KMS-11 (cell line): ENCODE measurements at regions not wholly inside any gene's neighbourhood (a gene's known extent, or its start where the extent isn't known, plus 50 kb on each side); places are given as distances from the start of the nearest gene placed in this dataset.
"Not testable (repeated sequence)": the region's sequence is repeated elsewhere in the genome, so short reads cannot be mapped to it uniquely, and the experiment has no call there.

Source experiments
- H2AFZ ChIP-seq: fragments of 200-600 bp; sonication (generic); 2 replicates; pipeline ENCODE4 v1.6.1; 2016; ENCODE audit warnings: antibody characterized with exemption, mixed run types, low read depth
- H3K27ac ChIP-seq: fragments of 200-600 bp; sonication (generic); 2 replicates; pipeline ENCODE4 v1.6.1; 2016; ENCODE audit warnings: mild to moderate bottlenecking, mixed run types
- H3K27me3 ChIP-seq: fragments of 200-600 bp; sonication (generic); 2 replicates; pipeline ENCODE4 v1.6.1; 2017; ENCODE audit warnings: mild to moderate bottlenecking, low read depth, mixed run types, moderate library complexity; ENCODE audit not compliant: insufficient read depth
- H3K36me3 ChIP-seq: fragments of 200-600 bp; sonication (generic); 2 replicates; pipeline ENCODE4 v1.6.1; 2017; ENCODE audit warnings: mild to moderate bottlenecking, mixed run types; ENCODE audit not compliant: insufficient read depth
- H3K4me1 ChIP-seq: fragments of 200-600 bp; sonication (generic); 2 replicates; pipeline ENCODE4 v1.6.1; 2016; ENCODE audit warnings: mild to moderate bottlenecking, low read depth, mixed run types; ENCODE audit not compliant: poor library complexity, severe bottlenecking
- H3K4me2 ChIP-seq: fragments of 200-600 bp; sonication (generic); 2 replicates; pipeline ENCODE4 v1.7.0; 2016; ENCODE audit warnings: mild to moderate bottlenecking, mixed run types
- H3K4me3 ChIP-seq: fragments of 200-600 bp; sonication (generic); IDR thresholded peaks from 2 replicates; pipeline ENCODE4 v1.6.1; 2017; ENCODE audit warnings: low read depth, low read length, mixed read lengths; ENCODE audit not compliant: insufficient read depth
- H3K79me2 ChIP-seq: fragments of 200-600 bp; sonication (generic); 2 replicates; pipeline ENCODE4 v1.6.1; 2016; ENCODE audit warnings: low read depth, mixed run types; ENCODE audit not compliant: insufficient read depth
- H3K9ac ChIP-seq: fragments of 200-600 bp; sonication (generic); 2 replicates; pipeline ENCODE4 v1.6.1; 2016; ENCODE audit warnings: mild to moderate bottlenecking, mixed run types
- H4K20me1 ChIP-seq: fragments of 200-600 bp; sonication (generic); 2 replicates; pipeline ENCODE4 v1.6.1; 2016; ENCODE audit warnings: mild to moderate bottlenecking, mixed run types; ENCODE audit not compliant: insufficient read depth
- CTCF ChIP-seq: fragments of 200-600 bp; sonication (generic); conservative IDR thresholded peaks from 2 replicates; pipeline ENCODE4 v1.6.1; 2017; ENCODE audit warnings: low read depth, mild to moderate bottlenecking, antibody characterized with exemption, low read length, moderate library complexity, mixed read lengths

GRCh38 chr4:170697845-170698244 is 608.1 kb upstream of the AADAT start:
- Histone ChIP-seq H3K4me3 (no peak overlapping the region), H3K9ac (peak overlapping the region; percentile 7; the same call in 1 of the 2 replicates), H3K36me3 (no peaks in the 10 kb centered on the region), H3K4me2 (peak overlapping the region; percentile 49), H3K27me3 (no peaks in the 10 kb centered on the region), H3K4me1 (peaks cover 18% of the 10 kb centered on the region), H4K20me1 (no peaks in the 10 kb centered on the region), H3K27ac (peak overlapping the region; percentile 20; the same call in 1 of the 2 replicates), H3K79me2 (no peaks in the 10 kb centered on the region), H2AFZ (peak overlapping the region; percentile 54)
- no peak for TF ChIP-seq CTCF

GRCh38 chr4:170697045-170697444 is 607.3 kb upstream of the AADAT start:
- H3K4me2 ChIP-seq = peak overlapping the region; percentile 49; the same call in 1 of the 2 replicates
- H3K4me1 ChIP-seq = peaks cover 18% of the 10 kb centered on the region
- no peak for TF ChIP-seq CTCF
- H3K79me2 ChIP-seq = no peaks in the 10 kb centered on the region
- no peak overlapping the region; the same call in 1 of the 2 replicates for H3K27ac ChIP-seq
- H3K4me3 ChIP-seq = no peak overlapping the region
- H2AFZ ChIP-seq = peak overlapping the region; percentile 54; the same call in 1 of the 2 replicates
- no peaks in the 10 kb centered on the region for H4K20me1 ChIP-seq
- H3K36me3 ChIP-seq = no peaks in the 10 kb centered on the region
- no peaks in the 10 kb centered on the region for H3K27me3 ChIP-seq
- no peak overlapping the region for H3K9ac ChIP-seq

- Histone ChIP-seq H4K20me1 (no peaks in the 10 kb centered on the region), H3K36me3 (no peaks in the 10 kb centered on the region), H3K9ac (no peak overlapping the region), H3K27me3 (no peaks in the 10 kb centered on the region), H3K4me2 (no peak overlapping the region), H3K4me3 (no peak overlapping the region), H3K79me2 (no peaks in the 10 kb centered on the region), H3K27ac (no peak overlapping the region), H3K4me1 (no peaks in the 10 kb centered on the region), H2AFZ (no peak overlapping the region)
- no peak for TF ChIP-seq CTCF
These were observed 601.4 kb upstream of the AADAT start for GRCh38 chr4:170691168-170691567.

- H4K20me1 ChIP-seq = no peaks in the 10 kb centered on the region
- H3K36me3 ChIP-seq = no peaks in the 10 kb centered on the region
- no peaks in the 10 kb centered on the region for H3K79me2 ChIP-seq
- H3K9ac ChIP-seq = no peak overlapping the region
- no peaks in the 10 kb centered on the region for H3K4me1 ChIP-seq
- TF ChIP-seq CTCF = no peak
- H3K4me2 ChIP-seq = no peak overlapping the region
- no peak overlapping the region for H2AFZ ChIP-seq
- H3K4me3 ChIP-seq = no peak overlapping the region
- H3K27ac ChIP-seq = no peak overlapping the region
- no peaks in the 10 kb centered on the region for H3K27me3 ChIP-seq
These were observed 598.0 kb upstream of the AADAT start for GRCh38 chr4:170687751-170688150.

GRCh38 chr4:170685701-170686100 is 595.9 kb upstream of the AADAT start:
- H3K36me3 ChIP-seq, H3K4me2 ChIP-seq, H3K27me3 ChIP-seq, H3K4me1 ChIP-seq, H3K27ac ChIP-seq, H4K20me1 ChIP-seq, H3K79me2 ChIP-seq, H3K9ac ChIP-seq, H3K4me3 ChIP-seq, H2AFZ ChIP-seq: not testable (repeated sequence)
